HEK293 (cell line): ENCODE measurements at regions not wholly inside any gene's neighbourhood (a gene's known extent, or its start where the extent isn't known, plus 50 kb on each side); places are given as distances from the start of the nearest gene placed in this dataset.

Source experiments
- CTCF ChIA-PET: fragments of 350-600 bp; formaldehyde crosslinking; extraction: SDS; loops from one replicate; lab custom pipeline; 2021; ENCODE audit warnings: antibody characterized with exemption; lab: Yijun Ruan, JAX
- POLR2A ChIA-PET: fragments of 300-600 bp; formaldehyde crosslinking; extraction: SDS; loops from one replicate; lab custom pipeline; 2020; ENCODE audit warnings: antibody characterized with exemption, inconsistent platforms; lab: Yijun Ruan, JAX
- H3K27ac ChIP-seq: fragments of 200-500 bp; sonication (Bioruptor generic); 2 replicates; pipeline ENCODE4 v1.5.1; 2014; ENCODE audit warnings: low read depth, low read length, control low read depth, inconsistent platforms; ENCODE audit errors: extremely low read depth
- H3K36me3 ChIP-seq, 2 experiments: fragments of 200-500 bp in 1 of 2; sonication (Bioruptor generic) in 1 of 2; 1 replicate in 1 of 2; 2 replicates in 1 of 2; pipeline ENCODE4 v1.5.1; 2014 to 2017; ENCODE audit warnings: inconsistent platforms in 2 of 2, low read length in 2 of 2; ENCODE audit not compliant: control insufficient read depth in 2 of 2, insufficient read depth in 1 of 2
- H3K4me1 ChIP-seq: fragments of 200-500 bp; sonication (Bioruptor generic); 2 replicates; pipeline ENCODE4 v1.5.1; 2014; ENCODE audit warnings: mild to moderate bottlenecking, low read length, inconsistent platforms; ENCODE audit not compliant: control insufficient read depth, insufficient read depth
- H3K4me3 ChIP-seq: 2 replicates; pipeline ENCODE4 v1.5.1; 2011; ENCODE audit warnings: low read depth, mild to moderate bottlenecking, control low read depth, low read length, moderate library complexity
- H3K9me3 ChIP-seq: fragments of 200-500 bp; sonication (Bioruptor generic); 2 replicates; pipeline ENCODE4 v1.5.1; 2014; ENCODE audit warnings: low read depth, low read length, inconsistent platforms; ENCODE audit not compliant: control insufficient read depth, insufficient read depth
- BCL11B ChIP-seq: fragments of 450-650 bp; formaldehyde crosslinking; IDR thresholded peaks from 2 replicates; pipeline ENCODE4 v1.5.1; 2016; ENCODE audit warnings: low read depth, missing biosample characterization, missing genetic modification characterization
- HOXD13 ChIP-seq: sonication (generic); formaldehyde crosslinking; IDR thresholded peaks from 2 replicates; pipeline ENCODE4 v1.8.0; 2022; ENCODE audit warnings: missing genetic modification reagents, borderline replicate concordance
- MZF1 ChIP-seq: fragments of 450-650 bp; formaldehyde crosslinking; IDR thresholded peaks from 2 replicates; pipeline ENCODE4 v1.5.1; 2017; ENCODE audit warnings: missing biosample characterization, missing genetic modification characterization, borderline replicate concordance
- PRDM2 ChIP-seq: fragments of 450-650 bp; formaldehyde crosslinking; IDR thresholded peaks from 2 replicates; pipeline ENCODE4 v1.5.1; 2016; ENCODE audit warnings: missing biosample characterization, missing genetic modification characterization, borderline replicate concordance
- REST ChIP-seq: fragments of 450-650 bp; formaldehyde crosslinking; IDR thresholded peaks from 2 replicates; pipeline ENCODE4 v1.5.1; 2016; ENCODE audit warnings: missing biosample characterization, missing genetic modification characterization
- SP2 ChIP-seq: fragments of 450-650 bp; formaldehyde crosslinking; IDR thresholded peaks from 2 replicates; pipeline ENCODE4 v1.5.1; 2016; ENCODE audit warnings: missing biosample characterization, missing genetic modification characterization
- SP3 ChIP-seq: fragments of 450-650 bp; formaldehyde crosslinking; IDR thresholded peaks from 2 replicates; pipeline ENCODE4 v1.5.1; 2016; ENCODE audit warnings: missing biosample characterization, missing genetic modification characterization
- ZBTB8A ChIP-seq: fragments of 450-650 bp; formaldehyde crosslinking; IDR thresholded peaks from 2 replicates; pipeline ENCODE4 v1.5.1; 2016; ENCODE audit warnings: missing biosample characterization, missing genetic modification characterization
- ZNF155 ChIP-seq: fragments of 450-650 bp; formaldehyde crosslinking; IDR thresholded peaks from 2 replicates; pipeline ENCODE4 v1.5.1; 2016; ENCODE audit warnings: missing biosample characterization, missing genetic modification characterization
- ZNF2 ChIP-seq: fragments of 450-650 bp; formaldehyde crosslinking; IDR thresholded peaks from 2 replicates; pipeline ENCODE4 v1.5.1; 2016; ENCODE audit warnings: missing biosample characterization, missing genetic modification characterization
- ZNF518A ChIP-seq: fragments of 450-650 bp; formaldehyde crosslinking; conservative IDR thresholded peaks from 2 replicates; pipeline ENCODE4 v1.5.1; 2016; ENCODE audit warnings: low read depth, missing biosample characterization, missing genetic modification characterization
- ZNF521 ChIP-seq: fragments of 450-650 bp; formaldehyde crosslinking; IDR thresholded peaks from 2 replicates; pipeline ENCODE4 v1.5.1; 2017; ENCODE audit warnings: missing biosample characterization, mild to moderate bottlenecking, missing genetic modification characterization
- ZNF621 ChIP-seq: fragments of 450-650 bp; formaldehyde crosslinking; IDR thresholded peaks from 2 replicates; pipeline ENCODE4 v1.5.1; 2017; ENCODE audit warnings: missing biosample characterization, missing genetic modification characterization
- ZNF830 ChIP-seq: fragments of 450-650 bp; IDR thresholded peaks from 2 replicates; pipeline ENCODE4 v1.5.0; 2018; ENCODE audit warnings: missing biosample characterization, missing genetic modification characterization, low read depth, mild to moderate bottlenecking, moderate library complexity
- ZNF843 ChIP-seq: fragments of 450-650 bp; formaldehyde crosslinking; IDR thresholded peaks from 2 replicates; pipeline ENCODE4 v1.5.1; 2016; ENCODE audit warnings: missing biosample characterization, missing genetic modification characterization

- no peaks in the 10 kb centered on the region for H3K36me3 ChIP-seq
- TF ChIP-seq REST (tag by site-specific recombination) (peak; percentile 75), PRDM2 (tag by site-specific recombination) (no peak)
- ChIA-PET CTCF (interaction anchor here (0.7 to 1.6 kb wide), 2 partner anchors 64 to 116 kb away, joined by 3 to 4 read pairs; no protein-coding TSS in a partner anchor), POLR2A (no interaction called here)
- H3K9me3 ChIP-seq = no peaks in the 10 kb centered on the region
- H3K4me3 ChIP-seq = no peak overlapping the region
- H3K4me1 ChIP-seq = no peaks in the 10 kb centered on the region
- H3K27ac ChIP-seq = no peak overlapping the region
These were observed 167.6 kb upstream of the MAFB start for GRCh38 chr20:40856653-40857052.

- ChIA-PET POLR2A (no interaction called here), CTCF (interaction anchor here (0.5 to 1.0 kb wide), 2 partner anchors 275 to 1053 kb away, joined by 3 read pairs; no protein-coding TSS in a partner anchor)
- Histone ChIP-seq H3K4me1 (no peaks in the 10 kb centered on the region), H3K27ac (no peak overlapping the region), H3K9me3 (no peaks in the 10 kb centered on the region), H3K36me3 (no peaks in the 10 kb centered on the region), H3K4me3 (no peak overlapping the region)
- TF ChIP-seq ZBTB8A = no peak
- TF ChIP-seq HOXD13 (CRISPR knock-in tag) = no peak
- TF ChIP-seq BCL11B = no peak
- no peak for TF ChIP-seq ZNF2 (tag by site-specific recombination)
- TF ChIP-seq ZNF155 (tag by site-specific recombination) = no peak
- no peak for TF ChIP-seq ZNF830 (tag by site-specific recombination)
- no peak for TF ChIP-seq SP2 (tag by site-specific recombination)
These were observed 168.1 kb upstream of the TOP1 start for GRCh38 chr20:40860487-40860902.

GRCh38 chr20:40861427-40862008, 167.1 kb upstream of the TOP1 start:
- H3K36me3 ChIP-seq = no peaks in the 10 kb centered on the region
- H3K9me3 ChIP-seq = no peaks in the 10 kb centered on the region
- H3K27ac ChIP-seq = no peak overlapping the region
- TF ChIP-seq ZNF621 (tag by site-specific recombination) (no peak), ZNF843 (no peak), ZNF518A (no peak), ZNF521 (tag by site-specific recombination) (no peak), SP3 (tag by site-specific recombination) (no peak), SP2 (tag by site-specific recombination) (no peak), MZF1 (no peak)
- ChIA-PET CTCF (no interaction called here), POLR2A (no interaction called here)
- no peak overlapping the region for H3K4me3 ChIP-seq
- no peaks in the 10 kb centered on the region for H3K4me1 ChIP-seq
